Spleen (tissue), 11 donors: ENCODE measurements at regions not wholly inside any gene's neighbourhood (a gene's known extent, or its start where the extent isn't known, plus 50 kb on each side); places are given as distances from the start of the nearest gene placed in this dataset.

Experiments
- DNase-seq: peaks from one replicate; pipeline ENCODE4 v3.0.0-alpha.2; 2020
- H3K27ac ChIP-seq, 8 donors: fragments of 200-600 bp; sonication (generic) in 7 of 8; 1 replicate in 4 of 8; 2 replicates in 4 of 8; pipeline versions ENCODE4 v1.5.0 to v1.8.0; 2016 to 2021; ENCODE audit warnings: inconsistent platforms in 4 of 8, mild to moderate bottlenecking in 4 of 8, moderate library complexity in 1 of 8
- H3K27me3 ChIP-seq, 7 donors: fragments of 200-600 bp; sonication (generic) in 6 of 7; replicated peaks in 1 of 7; 1 replicate in 4 of 7; 2 replicates in 3 of 7; pipeline versions ENCODE4 v1.5.0 to v1.8.0; 2016 to 2021; ENCODE audit warnings: inconsistent platforms in 3 of 7, mild to moderate bottlenecking in 1 of 7
- H3K36me3 ChIP-seq, 6 donors: fragments of 200-600 bp; sonication (generic) in 5 of 6; 1 replicate in 4 of 6; 2 replicates in 2 of 6; pipeline versions ENCODE4 v1.5.0 to v1.8.0; 2016 to 2021; ENCODE audit warnings: inconsistent platforms in 2 of 6
- H3K4me1 ChIP-seq, 6 donors: fragments of 200-600 bp; sonication (generic) in 5 of 6; 1 replicate in 3 of 6; 2 replicates in 3 of 6; pipeline versions ENCODE4 v1.5.0 to v1.8.0; 2016 to 2021; ENCODE audit warnings: inconsistent platforms in 3 of 6
- H3K4me3 ChIP-seq, 8 donors: fragments of 200-600 bp; sonication (generic) in 7 of 8; 1 replicate in 4 of 8; 2 replicates in 4 of 8; pipeline versions ENCODE4 v1.5.0 to v1.8.0; 2016 to 2021; ENCODE audit warnings: inconsistent platforms in 4 of 8, mild to moderate bottlenecking in 4 of 8, moderate library complexity in 2 of 8
- H3K9me3 ChIP-seq, 8 donors: fragments of 200-600 bp; sonication (generic) in 7 of 8; 1 replicate in 4 of 8; 2 replicates in 4 of 8; pipeline versions ENCODE4 v1.5.0 to v1.8.0; 2016 to 2021; ENCODE audit warnings: inconsistent platforms in 4 of 8
- POLR2A ChIP-seq, 3 donors: fragments of 450-650 bp; IDR thresholded peaks; one replicate each; pipeline ENCODE4 v1.5.1; 2017; ENCODE audit warnings: antibody characterized with exemption in 3 of 3, mild to moderate bottlenecking in 1 of 3
- POLR2AphosphoS5 ChIP-seq, 3 donors: sonication (generic); formaldehyde crosslinking; IDR thresholded peaks; one replicate each; pipeline ENCODE4 v1.5.1; 2017; ENCODE audit warnings: antibody characterized with exemption in 3 of 3
- WGBS, 5 donors: extraction: QIAGEN DNeasy Blood & Tissue Kit in 3 of 5; methylation state at CpG; one replicate each; pipeline versions ENCODE4 v1.1.5 to v1.1.7; 2013 to 2018; 5-methylcytosine and 5-hydroxymethylcytosine counted together
- intact Hi-C: fragments of 100-400 bp; cut with DNase I; formaldehyde crosslinking; loops from one replicate; pipeline ENCODE4 v1.15.0; 2023; ENCODE audit warnings: low total_unique reads
- TF ChIP-seq, protein P1 (sequence below), 11 experiments: fragments of 200-600 bp in 7 of 11; fragments of 450-650 bp in 4 of 11; sonication (generic) in 4 of 11; IDR thresholded peaks in 8 of 11; conservative IDR thresholded peaks in 3 of 11; 1 replicate in 7 of 11; 2 replicates in 4 of 11; pipeline versions ENCODE4 v1.4.0 to v1.8.0; 2016 to 2021; ENCODE audit warnings: antibody characterized with exemption in 11 of 11, inconsistent platforms in 4 of 11, mild to moderate bottlenecking in 1 of 11
- donor health status: healthy with polysubstance abuse.
- donor health status: DM: no; HTN: no; CAD: no; lungs with moderate emphysema.
- donor health status: DM: no; HTN: no; CAD: no.
- donor health status: Bipolar disorder and iron deficiency.
- donor health status: healthy.
- donor health status: DM: no; HTN: no; CAD: no.
- donor health status: DM: yes; HTN: yes; CAD: no.

DNA sequence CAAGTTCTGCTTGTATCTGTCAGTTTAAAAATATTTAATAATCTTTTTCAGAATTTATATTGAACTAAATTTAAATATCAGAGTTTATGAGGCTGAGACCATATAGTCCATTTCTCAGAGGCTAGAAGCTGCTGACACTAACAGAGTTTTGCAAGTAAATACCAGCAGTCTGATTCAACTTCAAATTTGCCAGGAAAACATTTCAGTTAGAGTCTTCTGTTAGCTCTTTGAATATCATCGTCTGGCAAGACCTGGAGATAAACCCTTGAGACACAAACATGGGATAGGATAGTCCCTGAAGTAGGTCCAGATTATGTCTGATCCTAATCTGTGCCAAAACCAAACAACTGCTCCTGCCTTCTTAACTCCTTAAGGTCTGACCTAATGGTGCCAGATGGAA, 472.8 kb upstream of the STEAP1 start:
- Histone ChIP-seq H3K4me1 (no peaks in the 10 kb centered on the region), H3K36me3 (no peaks in the 10 kb centered on the region), H3K4me3 (no peak overlapping the region), H3K9me3 (peaks cover 0 to 21% (median 4%) of the 10 kb centered on the region in 8 donors), H3K27me3 (no peaks in the 10 kb centered on the region), H3K27ac (no peak overlapping the region)
- 36 to 83% (median 64%) methylated on average over 1 of the region's 1 CpG for whole genome bisulfite sequencing, 5 donors
- DNase-seq = no peak
- intact Hi-C loops = no loop called here
- no peak for TF ChIP-seq POLR2A (IDR thresholded peaks at IDR 0.05)
- TF ChIP-seq, protein P1, sequence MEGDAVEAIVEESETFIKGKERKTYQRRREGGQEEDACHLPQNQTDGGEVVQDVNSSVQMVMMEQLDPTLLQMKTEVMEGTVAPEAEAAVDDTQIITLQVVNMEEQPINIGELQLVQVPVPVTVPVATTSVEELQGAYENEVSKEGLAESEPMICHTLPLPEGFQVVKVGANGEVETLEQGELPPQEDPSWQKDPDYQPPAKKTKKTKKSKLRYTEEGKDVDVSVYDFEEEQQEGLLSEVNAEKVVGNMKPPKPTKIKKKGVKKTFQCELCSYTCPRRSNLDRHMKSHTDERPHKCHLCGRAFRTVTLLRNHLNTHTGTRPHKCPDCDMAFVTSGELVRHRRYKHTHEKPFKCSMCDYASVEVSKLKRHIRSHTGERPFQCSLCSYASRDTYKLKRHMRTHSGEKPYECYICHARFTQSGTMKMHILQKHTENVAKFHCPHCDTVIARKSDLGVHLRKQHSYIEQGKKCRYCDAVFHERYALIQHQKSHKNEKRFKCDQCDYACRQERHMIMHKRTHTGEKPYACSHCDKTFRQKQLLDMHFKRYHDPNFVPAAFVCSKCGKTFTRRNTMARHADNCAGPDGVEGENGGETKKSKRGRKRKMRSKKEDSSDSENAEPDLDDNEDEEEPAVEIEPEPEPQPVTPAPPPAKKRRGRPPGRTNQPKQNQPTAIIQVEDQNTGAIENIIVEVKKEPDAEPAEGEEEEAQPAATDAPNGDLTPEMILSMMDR (IDR thresholded peaks at IDR 0.05 in 8 of 11, conservative IDR thresholded peaks at IDR 0.05 in 3 of 11) = no peak
- no peak for TF ChIP-seq POLR2AphosphoS5 (IDR thresholded peaks at IDR 0.05)

DNA sequence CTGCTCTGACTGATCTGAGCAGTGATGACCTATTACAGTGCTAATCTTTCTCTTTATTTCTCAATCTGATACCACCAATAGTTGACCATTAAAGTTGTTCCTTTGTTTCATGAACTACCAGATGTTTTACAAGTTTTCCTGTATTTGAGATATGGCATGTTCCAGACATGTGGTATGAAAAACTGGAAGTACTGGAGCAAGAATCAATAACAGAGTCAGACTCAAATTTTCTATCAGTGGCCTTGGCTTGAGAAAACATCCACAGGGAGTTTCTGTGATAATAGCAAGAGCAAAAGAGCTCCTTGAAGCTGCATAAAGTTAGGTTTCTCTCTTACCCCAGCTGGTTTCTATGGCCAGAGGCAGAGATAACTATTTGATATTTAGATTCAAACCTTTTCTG, 469.0 kb upstream of the STEAP1 start:
- no peak overlapping the region for H3K27ac ChIP-seq
- no peaks in the 10 kb centered on the region for H3K4me1 ChIP-seq
- H3K4me3 ChIP-seq = no peak overlapping the region
- no peaks in the 10 kb centered on the region for H3K27me3 ChIP-seq
- peaks cover 0 to 9% (median 0%) of the 10 kb centered on the region in 8 donors for H3K9me3 ChIP-seq
- intact Hi-C loops = no loop called here
- TF ChIP-seq, protein P1 (IDR thresholded peaks at IDR 0.05 in 8 of 11, conservative IDR thresholded peaks at IDR 0.05 in 3 of 11) = no peak
- no peak for TF ChIP-seq POLR2A (IDR thresholded peaks at IDR 0.05)
- no peak for TF ChIP-seq POLR2AphosphoS5 (IDR thresholded peaks at IDR 0.05)
- no peak for DNase-seq
- H3K36me3 ChIP-seq = no peaks in the 10 kb centered on the region

DNA sequence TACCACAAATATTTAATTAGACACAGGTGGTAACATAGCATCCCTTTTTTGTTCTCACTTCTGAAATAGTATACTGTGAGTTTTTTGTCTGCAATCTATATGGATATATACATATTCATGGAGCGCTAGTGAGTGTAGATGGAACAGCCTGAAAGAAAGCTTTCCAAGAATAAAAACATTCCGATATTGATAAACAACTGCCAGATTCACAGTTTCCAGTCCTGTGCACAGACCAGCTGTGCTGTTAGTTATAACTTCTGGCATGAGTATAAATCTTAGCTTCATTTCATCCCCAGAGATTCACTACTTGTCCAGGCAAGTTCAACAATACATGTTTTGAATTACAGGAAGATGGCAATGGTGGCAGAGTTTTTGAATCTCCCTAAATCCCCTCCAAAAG, 467.1 kb upstream of the STEAP1 start:
- no peak for DNase-seq
- Histone ChIP-seq H3K27ac (no peak overlapping the region), H3K4me1 (no peaks in the 10 kb centered on the region), H3K36me3 (no peaks in the 10 kb centered on the region), H3K9me3 (peaks cover 0 to 4% (median 0%) of the 10 kb centered on the region in 8 donors), H3K4me3 (no peak overlapping the region), H3K27me3 (no peaks in the 10 kb centered on the region)
- TF ChIP-seq, protein P1 (IDR thresholded peaks at IDR 0.05 in 8 of 11, conservative IDR thresholded peaks at IDR 0.05 in 3 of 11) = no peak
- no peak for TF ChIP-seq POLR2A (IDR thresholded peaks at IDR 0.05)
- no peak for TF ChIP-seq POLR2AphosphoS5 (IDR thresholded peaks at IDR 0.05)
- 91 to 97% (median 94%) methylated on average over 2 of the region's 2 CpGs for WGBS, 5 donors
- intact Hi-C loops = no loop called here

DNA sequence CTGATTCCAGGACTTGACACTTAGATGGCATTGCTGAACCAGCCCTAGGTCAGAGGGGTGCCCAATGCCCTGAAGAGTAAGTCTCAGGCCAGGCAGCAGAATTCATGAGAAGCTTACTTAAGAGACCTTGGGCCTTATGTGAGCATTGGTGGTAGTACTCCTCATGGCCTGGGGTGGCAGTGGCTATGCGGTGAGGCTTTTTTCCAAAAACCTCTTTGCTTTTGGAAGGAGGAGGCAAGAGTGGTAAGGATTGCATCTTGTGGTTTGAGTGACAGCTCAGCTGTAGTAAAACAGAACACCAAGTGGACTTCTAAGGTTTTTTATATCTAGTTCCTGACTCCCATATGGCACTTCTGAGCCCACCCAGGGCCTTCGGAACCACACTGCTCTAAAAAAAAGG, 459.0 kb upstream of the STEAP1 start:
- Histone ChIP-seq H3K4me3 (no peak overlapping the region), H3K4me1 (no peaks in the 10 kb centered on the region), H3K36me3 (no peaks in the 10 kb centered on the region), H3K9me3 (peaks cover 0 to 62% (median 41%) of the 10 kb centered on the region in 8 donors), H3K27ac (no peak overlapping the region), H3K27me3 (no peaks in the 10 kb centered on the region)
- 84 to 96% (median 91%) methylated on average over 2 of the region's 2 CpGs for WGBS, 5 donors
- intact Hi-C loops = no loop called here
- TF ChIP-seq POLR2A (IDR thresholded peaks at IDR 0.05) (no peak), POLR2AphosphoS5 (IDR thresholded peaks at IDR 0.05) (no peak)
- TF ChIP-seq, protein P1 (IDR thresholded peaks at IDR 0.05 in 8 of 11, conservative IDR thresholded peaks at IDR 0.05 in 3 of 11) = no peak
- no peak for DNase-seq
